Caco-2 (cell line): ENCODE measurements at regions not wholly inside any gene's neighbourhood (a gene's known extent, or its start where the extent isn't known, plus 50 kb on each side); places are given as distances from the start of the nearest gene placed in this dataset.

ENCODE experiments used
- BruUV-seq: library from RNA; stranded (reverse); fragments of 400-500 nt; replicated peaks from 2 replicates; lab custom pipeline; 2021; lab: Mats Ljungman, UMichigan
- CTCF ChIA-PET: fragments of 300-600 bp; sonication (Branson Sonifier 250); formaldehyde crosslinking; loops from one replicate; lab custom pipeline; 2022; ENCODE audit warnings: antibody characterized with exemption; lab: Charles Lee
- POLR2A ChIA-PET: fragments of 300-600 bp; sonication (Branson Sonifier 250); formaldehyde crosslinking; loops from one replicate; lab custom pipeline; 2022; ENCODE audit warnings: antibody characterized with exemption; lab: Charles Lee
- DNase-seq, 2 experiments: peaks; one replicate each; pipeline versions ENCODE4 v3.0.0 to v3.0.0-alpha.2; 2020 to 2022
- H3K27me3 ChIP-seq: replicated peaks from 2 replicates; pipeline ENCODE4 v1.6.0; 2011; ENCODE audit warnings: low read length; ENCODE audit not compliant: control insufficient read depth, insufficient read depth
- H3K36me3 ChIP-seq: 2 replicates; pipeline ENCODE4 v1.5.1; 2011; ENCODE audit warnings: low read length; ENCODE audit not compliant: control insufficient read depth, insufficient read depth
- H3K4me1 ChIP-seq: fragments of 250-450 bp; sonication (Bioruptor Pico); 2 replicates; pipeline ENCODE4 v1.5.1; 2020; ENCODE audit warnings: mild to moderate bottlenecking
- H3K4me3 ChIP-seq: 2 replicates; pipeline ENCODE4 v1.5.1; 2011; ENCODE audit warnings: low read depth, mild to moderate bottlenecking, control low read depth, low read length
- H3K9me3 ChIP-seq: fragments of 250-450 bp; sonication (Bioruptor Pico); 2 replicates; pipeline ENCODE4 v1.5.1; 2020; ENCODE audit warnings: mild to moderate bottlenecking, moderate library complexity
- H3K27ac Mint-ChIP-seq: one replicate; pipeline ENCODE4 v1.8.0; 2022; ENCODE audit warnings: mixed read lengths; ENCODE audit not compliant: unreplicated experiment
- H3K27me3 Mint-ChIP-seq: one replicate; pipeline ENCODE4 v1.8.0; 2022; ENCODE audit warnings: mixed read lengths; ENCODE audit not compliant: insufficient read depth, unreplicated experiment
- H3K36me3 Mint-ChIP-seq: one replicate; pipeline ENCODE4 v1.8.0; 2022; ENCODE audit warnings: mild to moderate bottlenecking, mixed read lengths; ENCODE audit not compliant: insufficient read depth, unreplicated experiment
- H3K4me1 Mint-ChIP-seq: one replicate; pipeline ENCODE4 v1.8.0; 2022; ENCODE audit warnings: low read depth, mixed read lengths; ENCODE audit not compliant: unreplicated experiment
- H3K4me3 Mint-ChIP-seq: one replicate; pipeline ENCODE4 v1.8.0; 2022; ENCODE audit warnings: mild to moderate bottlenecking, moderate library complexity, mixed read lengths; ENCODE audit not compliant: unreplicated experiment
- H3K9me3 Mint-ChIP-seq: one replicate; pipeline ENCODE4 v1.8.0; 2022; ENCODE audit warnings: mixed read lengths; ENCODE audit not compliant: unreplicated experiment
- CTCF ChIP-seq, 2 experiments: fragments of 200-600 bp in 1 of 2; IDR thresholded peaks; 1 replicate in 1 of 2; 2 replicates in 1 of 2; pipeline versions ENCODE4 v1.5.1 to v1.8.0; 2011 to 2022; ENCODE audit warnings: antibody characterized with exemption in 1 of 2, control low read depth in 1 of 2, inconsistent platforms in 1 of 2, low read depth in 1 of 2, low read length in 1 of 2, mild to moderate bottlenecking in 1 of 2, moderate library complexity in 1 of 2; ENCODE audit not compliant: insufficient read depth in 1 of 2, severe bottlenecking in 1 of 2, unreplicated experiment in 1 of 2
- intact Hi-C: fragments of 100-400 bp; cut with micrococcal nuclease; formaldehyde crosslinking; loops from one replicate; pipeline ENCODE4 v1.10.0; 2022; ENCODE audit not compliant: unreplicated experiment

- no peaks in the 10 kb centered on the region for H3K36me3 Mint-ChIP-seq
- H3K27ac Mint-ChIP-seq, result no peak overlapping the region
- no peak for TF ChIP-seq CTCF (IDR thresholded peaks at IDR 0.05; ENCODE audit: insufficient read depth in 1 of 2, low read depth in 1 of 2, low read length in 1 of 2, severe bottlenecking in 1 of 2, unreplicated experiment in 1 of 2)
- H3K4me3 Mint-ChIP-seq, result no peak overlapping the region
- no peaks in the 10 kb centered on the region for H3K27me3 Mint-ChIP-seq
- ChIA-PET CTCF (no interaction called here), POLR2A (no interaction called here)
- H3K9me3 ChIP-seq, result no peaks in the 10 kb centered on the region
- no peaks in the 10 kb centered on the region for H3K36me3 ChIP-seq
- H3K27me3 ChIP-seq, result no peaks in the 10 kb centered on the region
- BruUV-seq, result no TSS peak
- no peak for DNase-seq
- H3K4me1 ChIP-seq, result no peaks in the 10 kb centered on the region
- intact Hi-C loops, result no loop called here
- H3K4me1 Mint-ChIP-seq, result no peaks in the 10 kb centered on the region
- no peak overlapping the region for H3K4me3 ChIP-seq
- H3K9me3 Mint-ChIP-seq, result no peaks in the 10 kb centered on the region
Observed at GRCh38 chr5:129228577-129228976, 134.0 kb downstream of the ISOC1 start.

- intact Hi-C loops, result no loop called here
- Mint-ChIP-seq H3K36me3 (no peaks in the 10 kb centered on the region), H3K9me3 (no peaks in the 10 kb centered on the region), H3K4me3 (no peak overlapping the region), H3K27ac (no peak overlapping the region), H3K27me3 (peaks cover 4% of the 10 kb centered on the region), H3K4me1 (no peaks in the 10 kb centered on the region)
- Histone ChIP-seq H3K4me1 (no peaks in the 10 kb centered on the region), H3K4me3 (no peak overlapping the region), H3K36me3 (no peaks in the 10 kb centered on the region), H3K9me3 (no peaks in the 10 kb centered on the region), H3K27me3 (no peaks in the 10 kb centered on the region)
- no peak for TF ChIP-seq CTCF (IDR thresholded peaks at IDR 0.05; ENCODE audit: insufficient read depth in 1 of 2, low read depth in 1 of 2, low read length in 1 of 2, severe bottlenecking in 1 of 2, unreplicated experiment in 1 of 2)
- CTCF ChIA-PET, result no interaction called here
- DNase-seq, result no peak
- BruUV-seq, result no TSS peak
- POLR2A ChIA-PET, result no interaction called here
Observed at GRCh38 chr5:129241755-129242154, 147.2 kb downstream of the ISOC1 start.

- Mint-ChIP-seq H3K27me3 (peaks cover 4% of the 10 kb centered on the region), H3K27ac (no peak overlapping the region), H3K4me3 (no peak overlapping the region), H3K4me1 (no peaks in the 10 kb centered on the region), H3K36me3 (no peaks in the 10 kb centered on the region), H3K9me3 (no peaks in the 10 kb centered on the region)
- POLR2A ChIA-PET, result no interaction called here
- BruUV-seq, result no TSS peak
- TF ChIP-seq CTCF (IDR thresholded peaks at IDR 0.05; ENCODE audit: insufficient read depth in 1 of 2, low read depth in 1 of 2, low read length in 1 of 2, severe bottlenecking in 1 of 2, unreplicated experiment in 1 of 2), result no peak
- no peak for DNase-seq
- no peak overlapping the region for H3K4me3 ChIP-seq
- H3K9me3 ChIP-seq, result no peaks in the 10 kb centered on the region
- H3K27me3 ChIP-seq, result no peaks in the 10 kb centered on the region
- no peaks in the 10 kb centered on the region for H3K4me1 ChIP-seq
- CTCF ChIA-PET, result no interaction called here
- H3K36me3 ChIP-seq, result no peaks in the 10 kb centered on the region
- intact Hi-C loops, result no loop called here
Observed at GRCh38 chr5:129243039-129243438, 148.5 kb downstream of the ISOC1 start.
